Testis (tissue), 2 donors: ENCODE measurements at regions not wholly inside any gene's neighbourhood (a gene's known extent, or its start where the extent isn't known, plus 50 kb on each side); places are given as distances from the start of the nearest gene placed in this dataset.

ENCODE experiments used
- POLR2A ChIP-seq: fragments of 450-650 bp; IDR thresholded peaks from one replicate; pipeline ENCODE4 v1.6.1; 2017; ENCODE audit warnings: antibody characterized with exemption, mild to moderate bottlenecking, moderate library complexity
- TF ChIP-seq, protein P1 (sequence below), 3 experiments: fragments of 450-650 bp in 2 of 3; fragments of 200-600 bp in 1 of 3; sonication (generic) in 1 of 3; IDR thresholded peaks; one replicate each; pipeline ENCODE4 v1.5.1; 2016 to 2019; ENCODE audit warnings: antibody characterized with exemption in 3 of 3, mild to moderate bottlenecking in 2 of 3, moderate library complexity in 1 of 3

DNA sequence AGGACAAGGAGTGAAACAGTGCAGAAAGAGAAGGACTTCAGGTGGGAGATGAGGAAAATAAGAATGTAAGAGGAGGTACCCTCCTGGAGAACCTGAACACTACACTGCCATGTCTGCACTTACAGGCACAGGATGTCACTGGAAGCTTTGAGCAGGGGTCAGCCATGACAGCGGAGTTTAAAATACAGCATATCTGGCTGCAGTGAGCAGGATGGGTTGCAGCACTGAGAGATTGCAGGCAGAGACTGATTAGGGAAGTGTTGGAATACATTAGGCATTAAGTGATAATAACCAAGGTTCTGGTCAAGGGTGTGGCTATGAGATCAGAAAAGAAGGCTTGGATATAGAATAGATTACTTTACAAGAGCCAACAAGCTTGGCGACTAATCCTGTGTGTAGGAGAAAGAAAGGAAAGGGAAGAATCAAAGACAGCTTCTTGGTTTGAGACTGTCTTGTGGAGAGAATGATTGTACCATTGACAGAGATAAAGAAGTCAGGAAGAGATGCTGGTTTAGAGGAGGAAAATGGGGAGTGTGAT, 171.1 kb upstream of the RBMS1 start:
- TF ChIP-seq, protein P1, sequence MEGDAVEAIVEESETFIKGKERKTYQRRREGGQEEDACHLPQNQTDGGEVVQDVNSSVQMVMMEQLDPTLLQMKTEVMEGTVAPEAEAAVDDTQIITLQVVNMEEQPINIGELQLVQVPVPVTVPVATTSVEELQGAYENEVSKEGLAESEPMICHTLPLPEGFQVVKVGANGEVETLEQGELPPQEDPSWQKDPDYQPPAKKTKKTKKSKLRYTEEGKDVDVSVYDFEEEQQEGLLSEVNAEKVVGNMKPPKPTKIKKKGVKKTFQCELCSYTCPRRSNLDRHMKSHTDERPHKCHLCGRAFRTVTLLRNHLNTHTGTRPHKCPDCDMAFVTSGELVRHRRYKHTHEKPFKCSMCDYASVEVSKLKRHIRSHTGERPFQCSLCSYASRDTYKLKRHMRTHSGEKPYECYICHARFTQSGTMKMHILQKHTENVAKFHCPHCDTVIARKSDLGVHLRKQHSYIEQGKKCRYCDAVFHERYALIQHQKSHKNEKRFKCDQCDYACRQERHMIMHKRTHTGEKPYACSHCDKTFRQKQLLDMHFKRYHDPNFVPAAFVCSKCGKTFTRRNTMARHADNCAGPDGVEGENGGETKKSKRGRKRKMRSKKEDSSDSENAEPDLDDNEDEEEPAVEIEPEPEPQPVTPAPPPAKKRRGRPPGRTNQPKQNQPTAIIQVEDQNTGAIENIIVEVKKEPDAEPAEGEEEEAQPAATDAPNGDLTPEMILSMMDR (IDR thresholded peaks at IDR 0.05), result no peak
- TF ChIP-seq POLR2A, result no peak
